H9 (cell line): ENCODE measurements at regions not wholly inside any gene's neighbourhood (a gene's known extent, or its start where the extent isn't known, plus 50 kb on each side); places are given as distances from the start of the nearest gene placed in this dataset.

Source experiments
- DNase-seq: peaks from one replicate; pipeline ENCODE4 v3.0.0-alpha.2; 2017
- H2AFZ ChIP-seq: one replicate; pipeline ENCODE4 v1.6.1; 2013; ENCODE audit warnings: mild to moderate bottlenecking, low read length, control low read depth, moderate library complexity
- H2AK5ac ChIP-seq: 2 replicates; pipeline ENCODE4 v1.6.1; 2013; ENCODE audit warnings: low read length, control low read depth, mixed read lengths; ENCODE audit not compliant: insufficient read length
- H2BK120ac ChIP-seq: one replicate; pipeline ENCODE4 v1.6.1; 2013; ENCODE audit warnings: low read depth, mild to moderate bottlenecking, low read length, control low read depth, inconsistent platforms; ENCODE audit not compliant: poor library complexity, severe bottlenecking
- H2BK12ac ChIP-seq: 2 replicates; pipeline ENCODE4 v1.6.1; 2013; ENCODE audit warnings: low read length, control low read depth, mixed read lengths, low read depth; ENCODE audit not compliant: insufficient read length
- H2BK15ac ChIP-seq: 2 replicates; pipeline ENCODE4 v1.6.1; 2013; ENCODE audit warnings: low read depth, low read length, control low read depth
- H2BK20ac ChIP-seq: one replicate; pipeline ENCODE4 v1.6.1; 2013; ENCODE audit warnings: low read depth, mild to moderate bottlenecking, low read length, control low read depth, inconsistent platforms; ENCODE audit not compliant: poor library complexity, severe bottlenecking
- H2BK5ac ChIP-seq: 2 replicates; pipeline ENCODE4 v1.6.1; 2013; ENCODE audit warnings: low read length, control low read depth, mixed read lengths; ENCODE audit not compliant: insufficient read length
- H3K14ac ChIP-seq: 2 replicates; pipeline ENCODE4 v1.6.1; 2013; ENCODE audit warnings: low read length, control low read depth; ENCODE audit not compliant: insufficient read depth
- H3K18ac ChIP-seq: 2 replicates; pipeline ENCODE4 v1.6.1; 2013; ENCODE audit warnings: low read depth, mild to moderate bottlenecking, mixed read lengths, low read length, control low read depth; ENCODE audit not compliant: insufficient read length
- H3K23ac ChIP-seq: 2 replicates; pipeline ENCODE4 v1.6.1; 2013; ENCODE audit warnings: low read length, control low read depth, mixed read lengths, low read depth; ENCODE audit not compliant: insufficient read length
- H3K23me2 ChIP-seq: 2 replicates; pipeline ENCODE4 v1.6.1; 2013; ENCODE audit warnings: low read depth, mild to moderate bottlenecking, mixed read lengths, low read length, control low read depth; ENCODE audit not compliant: insufficient read length, poor library complexity, severe bottlenecking
- H3K27ac ChIP-seq: 2 replicates; pipeline ENCODE4 v1.5.1; 2013; ENCODE audit warnings: low read length, control low read depth, mixed read lengths, low read depth; ENCODE audit not compliant: insufficient read length
- H3K27me3 ChIP-seq: 2 replicates; pipeline ENCODE4 v1.6.1; 2013; ENCODE audit warnings: low read length, control low read depth, inconsistent platforms; ENCODE audit not compliant: insufficient read depth
- H3K4ac ChIP-seq: 2 replicates; pipeline ENCODE4 v1.6.1; 2013; ENCODE audit warnings: low read depth, mild to moderate bottlenecking, control low read depth, inconsistent platforms, low read length, moderate library complexity
- H3K4me1 ChIP-seq: 2 replicates; pipeline ENCODE4 v1.6.1; 2013; ENCODE audit warnings: low read length, control low read depth, inconsistent platforms; ENCODE audit not compliant: insufficient read depth
- H3K4me2 ChIP-seq: 2 replicates; pipeline ENCODE4 v1.6.1; 2013; ENCODE audit warnings: low read length, control low read depth, mixed read lengths; ENCODE audit not compliant: insufficient read length, insufficient read depth
- H3K56ac ChIP-seq: 2 replicates; pipeline ENCODE4 v1.6.1; 2013; ENCODE audit warnings: low read depth, mild to moderate bottlenecking, mixed read lengths, low read length, control low read depth; ENCODE audit not compliant: insufficient read length
- H3K79me1 ChIP-seq: 2 replicates; pipeline ENCODE4 v1.6.1; 2013; ENCODE audit warnings: low read depth, mild to moderate bottlenecking, moderate library complexity, low read length, control low read depth, inconsistent platforms; ENCODE audit not compliant: insufficient read depth, poor library complexity, severe bottlenecking
- H3K79me2 ChIP-seq: 2 replicates; pipeline ENCODE4 v1.6.1; 2013; ENCODE audit warnings: low read length, control low read depth, inconsistent platforms; ENCODE audit not compliant: insufficient read depth
- H3K9ac ChIP-seq: 2 replicates; pipeline ENCODE4 v1.6.1; 2013; ENCODE audit warnings: low read length, control low read depth, mixed read lengths; ENCODE audit not compliant: insufficient read length; ENCODE audit errors: extremely low read depth
- H3K9me3 ChIP-seq: one replicate; pipeline ENCODE4 v1.6.1; 2013; ENCODE audit warnings: low read depth, low read length, inconsistent platforms; ENCODE audit not compliant: control insufficient read depth
- H3T11ph ChIP-seq: one replicate; pipeline ENCODE4 v1.6.1; 2013; ENCODE audit warnings: mild to moderate bottlenecking, low read length, control low read depth, inconsistent platforms
- H4K20me1 ChIP-seq: one replicate; pipeline ENCODE4 v1.6.1; 2013; ENCODE audit not compliant: control insufficient read depth, insufficient read length, insufficient read depth
- H4K5ac ChIP-seq: 2 replicates; pipeline ENCODE4 v1.6.1; 2013; ENCODE audit warnings: low read depth, mild to moderate bottlenecking, mixed read lengths, low read length, control low read depth; ENCODE audit not compliant: insufficient read length
- H4K8ac ChIP-seq: replicated peaks from 2 replicates; pipeline ENCODE4 v1.6.1; 2013; ENCODE audit warnings: low read length, control low read depth, mixed read lengths, low read depth; ENCODE audit not compliant: insufficient read length
- H4K91ac ChIP-seq: 2 replicates; pipeline ENCODE4 v1.6.1; 2013; ENCODE audit warnings: low read depth, mild to moderate bottlenecking, moderate library complexity, mixed read lengths, low read length, control low read depth; ENCODE audit not compliant: insufficient read length
- H3K27ac Mint-ChIP-seq, 3 experiments: 2 replicates in 2 of 3; 3 replicates in 1 of 3; pipeline ENCODE4 v1.8.0; 2020 to 2021; ENCODE audit warnings: mixed read lengths in 3 of 3, mild to moderate bottlenecking in 1 of 3, moderate library complexity in 1 of 3
- H3K27me3 Mint-ChIP-seq: 2 replicates; pipeline ENCODE4 v1.8.0; 2021; ENCODE audit warnings: low read depth, mild to moderate bottlenecking, moderate library complexity, mixed read lengths
- H3K36me3 Mint-ChIP-seq, 3 experiments: 2 replicates in 2 of 3; 3 replicates in 1 of 3; pipeline ENCODE4 v1.8.0; 2020 to 2021; ENCODE audit warnings: low read depth in 3 of 3, mixed read lengths in 3 of 3; ENCODE audit not compliant: insufficient read depth in 1 of 3
- H3K4me1 Mint-ChIP-seq, 2 experiments: 2 replicates each; pipeline ENCODE4 v1.8.0; 2020; ENCODE audit warnings: mixed read lengths in 2 of 2
- H3K4me3 Mint-ChIP-seq, 2 experiments: 2 replicates in 1 of 2; 3 replicates in 1 of 2; pipeline ENCODE4 v1.8.0; 2020 to 2021; ENCODE audit warnings: mild to moderate bottlenecking in 2 of 2, mixed read lengths in 2 of 2, moderate library complexity in 1 of 2
- H3K9me3 Mint-ChIP-seq, 2 experiments: 2 replicates in 1 of 2; 3 replicates in 1 of 2; pipeline ENCODE4 v1.8.0; 2020; ENCODE audit warnings: mild to moderate bottlenecking in 2 of 2, mixed read lengths in 2 of 2, moderate library complexity in 1 of 2
- CTCF ChIP-seq: fragments of 200-600 bp; sonication (generic); conservative IDR thresholded peaks from 3 replicates; pipeline ENCODE4 v1.8.0; 2021; ENCODE audit warnings: antibody characterized with exemption, mild to moderate bottlenecking
- WGBS: extraction: QIAGEN DNeasy Blood & Tissue Kit; methylation state at CpG from one replicate; pipeline ENCODE4 v1.1.7; 2013; ENCODE audit warnings: missing lambda C conversion rate, low lambda C conversion rate, mixed read lengths; ENCODE audit not compliant: insufficient read length; ENCODE audit errors: extremely low coverage; 5-methylcytosine and 5-hydroxymethylcytosine counted together

GRCh38 chr3:118512301-118512700 is 522.3 kb downstream of the IGSF11 start:
- Histone ChIP-seq H4K5ac (no peak overlapping the region), H3K27me3 (no peaks in the 10 kb centered on the region), H3K4me2 (no peak overlapping the region), H3K9me3 (no peaks in the 10 kb centered on the region), H3K4me1 (no peaks in the 10 kb centered on the region), H4K8ac (no peak overlapping the region), H2AK5ac (no peak overlapping the region), H2BK5ac (no peak overlapping the region), H2BK20ac (no peak overlapping the region), H3T11ph (no peak overlapping the region), H3K23ac (no peak overlapping the region), H2AFZ (no peak overlapping the region), H3K56ac (no peak overlapping the region), H4K91ac (no peak overlapping the region), H2BK120ac (no peak overlapping the region), H3K9ac (no peak overlapping the region), H3K27ac (no peak overlapping the region), H3K18ac (no peak overlapping the region), H3K14ac (no peak overlapping the region), H3K23me2 (no peaks in the 10 kb centered on the region), H2BK12ac (no peak overlapping the region), H2BK15ac (no peak overlapping the region), H3K79me1 (no peaks in the 10 kb centered on the region), H4K20me1 (no peaks in the 10 kb centered on the region), H3K79me2 (no peaks in the 10 kb centered on the region), H3K4ac (no peak overlapping the region)
- peaks cover 0 to 2% of the 10 kb centered on the region in 2 experiments; a peak in 1 of 5 replicates for H3K9me3 Mint-ChIP-seq
- H3K36me3 Mint-ChIP-seq, result no peaks in the 10 kb centered on the region; a peak in 1 of 7 replicates
- H3K27ac Mint-ChIP-seq, result no peak overlapping the region
- DNase-seq, result no peak
- H3K4me1 Mint-ChIP-seq, result peaks cover 11 to 14% of the 10 kb centered on the region in 2 experiments
- no peaks in the 10 kb centered on the region for H3K27me3 Mint-ChIP-seq
- H3K4me3 Mint-ChIP-seq, result no peak overlapping the region
- no CpG with 5 or more reads among the region's 2 CpGs for WGBS
- no peak for TF ChIP-seq CTCF
